ENCODE measurements at regions not wholly inside any gene's neighbourhood (a gene's known extent, or its start where the extent isn't known, plus 50 kb on each side); places are given as distances from the start of the nearest gene placed in this dataset.

GRCh38 chr9:1298046-1298445 is 247.9 kb downstream of the DMRT2 start:
- DNase-seq (ENCODE audit: low read depth) = no peak
- TF ChIP-seq CTCF (IDR thresholded peaks at IDR 0.05; ENCODE audit: low read depth, low read length) = no peak
- TF ChIP-seq MYC (IDR thresholded peaks at IDR 0.05; ENCODE audit: low read depth, low read length) = no peak
- no peak for TF ChIP-seq MAX (IDR thresholded peaks at IDR 0.05; ENCODE audit: low read depth, low read length)
- no peak for TF ChIP-seq POLR2A (IDR thresholded peaks at IDR 0.05; ENCODE audit: extremely low read depth, insufficient read length)
- H3K4me3 ChIP-seq (ENCODE audit: low read depth, low read length) = no peak overlapping the region

GRCh38 chr9:1300941-1301340 is 250.8 kb downstream of the DMRT2 start:
- TF ChIP-seq MAX (IDR thresholded peaks at IDR 0.05; ENCODE audit: low read depth, low read length) (no peak), POLR2A (IDR thresholded peaks at IDR 0.05; ENCODE audit: extremely low read depth, insufficient read length) (no peak), MYC (IDR thresholded peaks at IDR 0.05; ENCODE audit: low read depth, low read length) (no peak), CTCF (IDR thresholded peaks at IDR 0.05; ENCODE audit: low read depth, low read length) (no peak)
- no peak overlapping the region for H3K4me3 ChIP-seq (ENCODE audit: low read depth, low read length)
- DNase-seq (ENCODE audit: low read depth) = no peak

- DNase-seq (ENCODE audit: low read depth) = no peak
- TF ChIP-seq MYC (IDR thresholded peaks at IDR 0.05; ENCODE audit: low read depth, low read length) (no peak), CTCF (IDR thresholded peaks at IDR 0.05; ENCODE audit: low read depth, low read length) (no peak), POLR2A (IDR thresholded peaks at IDR 0.05; ENCODE audit: extremely low read depth, insufficient read length) (no peak), MAX (IDR thresholded peaks at IDR 0.05; ENCODE audit: low read depth, low read length) (no peak)
- H3K4me3 ChIP-seq (ENCODE audit: low read depth, low read length) = no peak overlapping the region
These were observed 253.8 kb downstream of the DMRT2 start for GRCh38 chr9:1303932-1304331.

GRCh38 chr9:1311462-1312042 is 261.4 kb downstream of the DMRT2 start:
- H3K4me3 ChIP-seq (ENCODE audit: low read depth, low read length) = no peak overlapping the region
- TF ChIP-seq MAX (IDR thresholded peaks at IDR 0.05; ENCODE audit: low read depth, low read length) = no peak
- no peak for TF ChIP-seq MYC (IDR thresholded peaks at IDR 0.05; ENCODE audit: low read depth, low read length)
- no peak for TF ChIP-seq CTCF (IDR thresholded peaks at IDR 0.05; ENCODE audit: low read depth, low read length)
- no peak for TF ChIP-seq POLR2A (IDR thresholded peaks at IDR 0.05; ENCODE audit: extremely low read depth, insufficient read length)
- DNase-seq (ENCODE audit: low read depth) = no peak

- no peak overlapping the region for H3K4me3 ChIP-seq (ENCODE audit: low read depth, low read length)
- no peak for DNase-seq (ENCODE audit: low read depth)
- no peak for TF ChIP-seq MYC (IDR thresholded peaks at IDR 0.05; ENCODE audit: low read depth, low read length)
- TF ChIP-seq CTCF (IDR thresholded peaks at IDR 0.05; ENCODE audit: low read depth, low read length) = no peak
- no peak for TF ChIP-seq MAX (IDR thresholded peaks at IDR 0.05; ENCODE audit: low read depth, low read length)
- no peak for TF ChIP-seq POLR2A (IDR thresholded peaks at IDR 0.05; ENCODE audit: extremely low read depth, insufficient read length)
These were observed 269.3 kb downstream of the DMRT2 start for GRCh38 chr9:1319436-1319835.

All from NB4 (cell line).